ENCODE measurements at regions not wholly inside any gene's neighbourhood (a gene's known extent, or its start where the extent isn't known, plus 50 kb on each side); places are given as distances from the start of the nearest gene placed in this dataset.

GRCh38 chr5:104443706-104444105 is 881.1 kb upstream of the NUDT12 start:
- DNase-seq (ENCODE audit: low spot score) = no peak

DNA sequence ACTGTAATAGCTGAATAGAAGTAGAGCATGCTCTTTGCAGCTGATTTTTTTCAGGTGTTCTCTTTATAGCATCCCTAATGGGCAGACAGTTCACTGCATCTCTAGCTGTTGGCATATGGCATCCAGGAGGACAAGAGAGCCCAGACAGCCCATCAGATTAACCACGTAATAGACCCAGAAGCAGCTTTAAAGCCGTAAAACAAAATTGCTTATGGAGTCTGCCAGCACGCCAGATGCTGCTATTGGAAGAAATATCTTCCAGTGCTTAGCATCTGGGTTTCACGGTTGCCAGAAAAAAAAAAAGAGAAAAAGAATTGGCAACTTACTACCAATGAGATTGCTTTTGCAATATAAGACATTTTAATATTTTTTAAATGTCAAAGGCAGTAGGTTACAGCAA is 869.4 kb upstream of the NUDT12 start:
- DNase-seq (ENCODE audit: low spot score) = no peak

DNA sequence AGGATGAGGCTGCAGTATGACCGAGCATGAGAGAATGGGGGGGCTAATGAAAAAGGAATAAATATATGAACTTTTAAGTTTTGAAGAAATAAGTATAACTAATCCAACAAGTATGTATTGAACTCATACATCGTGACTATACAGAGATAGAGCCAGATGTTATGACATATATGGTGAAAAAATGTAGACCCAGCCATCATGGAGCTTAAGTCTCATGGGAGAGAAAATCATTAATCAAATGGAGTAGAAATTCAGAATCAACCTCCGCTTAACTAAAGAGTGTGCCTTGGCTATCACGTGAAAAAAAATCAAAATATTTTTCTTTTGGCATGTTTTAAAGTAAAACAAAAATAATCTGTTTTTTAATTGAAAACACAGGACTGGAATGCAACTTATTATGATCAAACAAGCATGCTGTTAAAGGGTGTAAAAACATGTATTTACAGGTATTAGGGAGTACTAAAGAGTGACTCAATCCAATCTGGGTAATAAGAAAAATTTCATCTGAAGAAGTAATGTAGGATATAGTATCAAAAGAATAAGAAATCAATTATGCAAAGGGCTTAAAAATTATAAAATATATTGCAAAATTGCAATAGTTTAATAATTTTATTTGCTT is 868.5 kb upstream of the NUDT12 start:
- DNase-seq (ENCODE audit: low spot score) = no peak

DNA sequence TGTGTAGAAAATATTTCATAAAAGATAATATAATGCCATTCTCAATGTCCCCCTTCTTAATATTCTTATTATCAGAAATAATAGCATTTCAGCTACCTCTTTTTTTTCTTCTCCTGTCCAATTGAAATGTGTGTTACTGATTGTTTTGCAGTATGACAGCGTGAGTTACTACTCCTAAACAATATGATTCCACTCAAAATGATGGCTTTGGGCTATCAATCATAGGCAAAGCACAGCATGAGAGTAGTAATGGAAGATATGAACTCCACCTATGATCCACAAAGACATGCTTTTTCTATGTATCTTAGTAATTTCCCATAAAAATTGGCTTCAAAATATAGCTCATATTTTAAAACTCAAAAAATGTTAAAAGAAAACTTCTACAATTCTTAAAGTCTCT is 867.3 kb upstream of the NUDT12 start:
- no peak for DNase-seq (ENCODE audit: low spot score)

- no peak for DNase-seq (ENCODE audit: low spot score)
Observed at GRCh38 chr5:104421431-104421830, 858.8 kb upstream of the NUDT12 start.

- DNase-seq (ENCODE audit: low spot score) = no peak
Observed at GRCh38 chr5:104418056-104418455, 855.5 kb upstream of the NUDT12 start.

DNA sequence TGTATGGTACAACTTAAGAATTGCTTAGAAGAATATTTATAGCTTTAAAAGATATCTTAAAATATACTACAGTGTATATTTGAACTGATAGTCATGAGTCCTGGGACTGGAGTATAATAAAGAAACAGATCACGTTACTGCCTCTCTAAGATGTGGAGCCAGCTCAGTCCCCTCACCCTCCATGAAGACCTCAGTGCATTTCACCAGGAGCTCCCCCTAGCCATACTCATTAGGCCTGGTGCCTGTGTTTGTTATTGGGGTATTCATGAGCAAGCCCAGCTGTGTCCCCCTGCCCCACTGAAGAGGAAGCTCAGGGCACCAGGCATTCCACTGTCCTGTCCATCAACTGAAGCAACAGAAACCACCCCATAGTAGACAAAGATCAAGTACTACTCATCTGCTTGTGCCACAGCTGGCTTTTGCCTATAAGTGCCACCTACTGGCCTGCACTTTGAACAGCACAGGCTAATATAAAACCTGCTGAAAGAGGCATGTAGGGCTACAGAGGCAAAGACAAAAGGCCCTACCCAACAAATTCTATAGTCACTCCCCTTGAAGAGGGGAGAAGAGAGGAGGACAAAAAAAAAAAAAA is 850.2 kb upstream of the NUDT12 start:
- DNase-seq (ENCODE audit: low spot score) = peak; percentile 21

DNA sequence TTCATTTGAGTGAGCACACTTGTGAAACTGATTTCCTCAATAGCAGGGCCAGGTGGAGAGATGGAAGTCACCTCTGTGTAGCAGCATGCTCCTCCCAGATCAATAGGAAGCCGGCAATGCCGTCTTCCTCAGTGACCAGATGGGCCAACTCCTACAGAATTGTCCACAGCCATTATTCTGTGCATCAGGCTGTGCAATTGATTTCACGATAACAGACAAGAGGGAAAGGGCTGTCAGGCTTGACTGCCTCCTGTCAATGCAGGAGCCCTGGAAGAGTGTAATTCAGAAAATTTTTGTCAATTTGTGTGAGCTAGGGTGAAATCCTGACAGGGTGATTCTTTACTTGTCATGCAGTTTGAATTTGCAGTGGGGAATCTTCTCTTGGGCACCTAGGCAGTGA is 838.4 kb upstream of the NUDT12 start:
- DNase-seq (ENCODE audit: low spot score) = no peak

GRCh38 chr5:104385906-104386305 is 823.3 kb upstream of the NUDT12 start:
- no peak for DNase-seq (ENCODE audit: low spot score)

DNA sequence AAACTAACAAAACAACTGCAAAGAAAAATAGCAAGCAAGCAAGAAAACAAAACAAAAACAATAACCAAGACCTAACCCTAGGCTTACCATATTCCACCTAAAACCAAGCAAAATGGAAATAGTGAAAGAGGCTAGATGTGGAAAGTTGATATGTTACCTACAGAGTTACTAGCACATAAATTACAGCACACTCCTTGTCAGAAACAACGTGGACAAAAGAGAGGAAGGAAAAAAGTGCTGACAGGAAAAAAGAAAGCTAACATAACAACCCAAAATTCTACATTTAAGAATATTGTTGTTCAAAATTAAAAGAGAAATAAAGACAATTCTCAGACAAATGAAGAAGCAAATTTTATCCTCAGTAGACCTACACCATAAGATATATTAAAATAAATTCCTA is 812.8 kb upstream of the NUDT12 start:
- no peak for DNase-seq (ENCODE audit: low spot score)

DNA sequence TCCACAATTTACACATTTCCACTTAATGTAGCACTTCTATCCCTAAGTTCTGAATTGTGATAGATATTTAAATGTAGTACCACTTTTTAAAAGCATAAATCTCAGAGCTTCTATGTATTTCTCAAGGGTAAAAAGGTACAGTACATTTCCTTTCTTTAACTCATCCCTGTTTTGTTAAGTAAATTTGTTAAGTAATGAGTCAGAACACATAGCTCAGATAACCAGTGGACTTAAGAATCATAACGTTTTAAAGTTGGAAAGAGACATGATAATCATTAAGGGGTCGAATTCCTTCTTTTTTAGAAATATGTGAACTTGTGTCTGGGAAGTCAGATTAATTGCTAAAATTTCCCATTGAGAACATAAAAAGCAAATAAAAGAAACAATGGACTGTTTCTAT is 810.2 kb upstream of the NUDT12 start:
- no peak for DNase-seq (ENCODE audit: low spot score)

GRCh38 chr5:104372376-104372775 is 809.8 kb upstream of the NUDT12 start:
- no peak for DNase-seq (ENCODE audit: low spot score)

DNA sequence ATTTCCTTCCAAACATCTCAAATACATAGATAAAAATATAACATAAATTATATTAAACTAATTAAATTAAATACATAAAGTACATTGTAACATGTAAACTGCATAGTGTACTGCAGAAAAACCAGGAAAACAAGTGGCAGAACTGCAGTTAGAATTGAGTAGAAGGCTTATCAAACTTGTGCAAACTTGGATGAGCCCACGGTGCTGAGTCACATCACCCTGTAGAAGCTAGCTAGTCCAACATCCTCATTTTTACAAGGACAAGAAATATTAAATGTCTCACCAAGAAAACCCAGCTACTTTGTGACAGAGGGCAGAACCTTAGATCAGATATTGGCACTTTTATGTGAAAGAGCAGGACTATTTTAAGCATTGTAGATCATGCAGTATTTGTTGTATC is 807.9 kb upstream of the NUDT12 start:
- no peak for DNase-seq (ENCODE audit: low spot score)

DNA sequence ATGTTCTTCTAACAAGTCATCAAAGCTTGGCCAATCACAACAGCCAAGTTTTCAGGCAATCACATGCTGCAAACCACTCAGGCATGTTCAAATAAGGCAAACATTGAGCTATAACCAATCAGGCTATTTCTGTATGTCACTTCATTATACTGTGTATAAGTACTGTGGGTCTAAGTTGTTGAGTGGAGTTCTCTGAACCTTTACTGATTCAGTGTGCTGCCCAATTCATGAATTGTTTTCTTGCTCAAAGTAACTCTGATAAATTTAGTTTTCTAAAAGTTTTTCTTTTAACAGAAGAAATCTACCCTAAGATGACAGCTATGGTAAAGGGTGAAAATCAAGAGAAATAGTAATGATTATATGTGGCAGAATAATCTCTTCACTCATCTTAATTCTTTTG is 805.4 kb upstream of the NUDT12 start:
- DNase-seq (ENCODE audit: low spot score) = no peak

- no peak for DNase-seq (ENCODE audit: low spot score)
Observed at GRCh38 chr5:104363567-104363966, 801.0 kb upstream of the NUDT12 start.

- no peak for DNase-seq (ENCODE audit: low spot score)
Observed at GRCh38 chr5:104361932-104362331, 799.3 kb upstream of the NUDT12 start.

- no peak for DNase-seq (ENCODE audit: low spot score)
Observed at GRCh38 chr5:104355350-104355749, 792.8 kb upstream of the NUDT12 start.

DNA sequence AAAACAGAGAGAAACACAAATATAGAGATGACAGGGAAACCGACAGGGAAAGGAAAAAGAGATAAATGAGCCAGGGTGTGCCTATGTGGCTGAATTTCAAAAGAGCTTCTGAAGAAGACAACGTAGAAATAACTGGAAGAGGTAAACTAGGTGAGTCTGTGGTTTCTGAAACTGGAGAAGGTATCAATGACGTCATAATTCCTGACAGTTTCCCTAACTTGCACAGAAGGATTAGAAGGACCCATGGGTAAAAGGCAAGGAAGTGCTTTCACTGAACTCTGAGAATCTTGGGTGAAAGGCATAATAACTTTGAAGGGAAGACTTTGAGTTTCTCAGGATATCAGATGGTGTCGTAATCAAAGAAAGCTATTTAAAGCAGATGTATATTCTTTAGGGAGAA is 790.8 kb upstream of the NUDT12 start:
- no peak for DNase-seq (ENCODE audit: low spot score)

DNA sequence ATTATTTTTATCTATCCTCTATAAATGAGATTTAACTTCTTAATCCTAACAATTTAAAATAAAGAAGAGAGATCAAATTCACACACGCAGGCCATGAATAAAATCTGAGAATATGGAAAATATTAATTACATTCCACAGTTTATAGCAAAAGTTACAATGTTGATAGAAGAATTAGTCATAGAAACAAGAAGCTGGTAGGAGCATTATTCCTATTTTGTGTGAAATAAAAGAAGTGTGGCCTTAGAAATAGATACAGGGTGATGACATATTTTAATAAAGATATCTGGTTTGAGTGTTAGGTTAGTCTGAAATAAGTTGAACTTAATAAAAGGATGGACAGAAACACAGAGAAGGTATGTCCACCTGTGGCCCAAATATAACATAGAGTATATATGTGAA is 790.4 kb upstream of the NUDT12 start:
- no peak for DNase-seq (ENCODE audit: low spot score)

- peak; percentile 4 for DNase-seq (ENCODE audit: low spot score)
Observed at GRCh38 chr5:104347119-104347708, 784.6 kb upstream of the NUDT12 start.

DNA sequence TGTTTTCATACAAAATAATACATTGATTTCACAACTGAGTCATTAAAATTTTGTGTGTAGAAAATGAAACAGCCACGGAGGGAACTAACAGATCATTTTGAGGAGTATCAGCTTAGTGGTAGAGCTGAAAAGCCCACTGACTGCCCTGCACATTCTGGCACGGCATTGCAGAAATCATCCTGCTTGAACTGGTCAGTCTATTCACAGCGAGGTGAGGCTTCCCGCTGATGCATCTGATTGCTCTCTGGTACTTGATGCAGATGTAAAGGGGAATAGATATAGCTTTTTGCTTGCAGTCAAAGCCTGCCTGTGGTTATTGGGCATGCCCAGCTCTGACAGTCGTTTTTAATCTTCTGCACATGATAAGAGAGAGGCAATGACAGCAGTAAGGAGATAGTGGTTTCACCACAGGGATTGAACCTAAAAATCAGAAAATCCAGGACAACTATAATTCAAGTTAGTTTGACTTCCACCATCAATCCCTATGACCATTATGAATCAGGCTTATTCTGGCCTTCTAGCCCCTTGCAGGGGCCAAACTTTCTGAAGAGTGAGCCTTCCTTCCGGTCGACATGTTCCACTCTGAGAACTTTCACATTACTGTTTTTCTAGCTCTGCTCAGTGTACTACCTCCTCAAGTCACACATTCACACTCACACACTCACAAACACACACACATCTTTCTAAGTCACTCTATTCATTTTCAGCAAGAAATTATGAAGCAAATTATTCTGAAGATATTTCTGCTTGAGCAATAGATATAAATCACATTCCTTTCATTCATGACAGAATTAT is 782.8 kb upstream of the NUDT12 start:
- no peak for DNase-seq (ENCODE audit: low spot score)

DNA sequence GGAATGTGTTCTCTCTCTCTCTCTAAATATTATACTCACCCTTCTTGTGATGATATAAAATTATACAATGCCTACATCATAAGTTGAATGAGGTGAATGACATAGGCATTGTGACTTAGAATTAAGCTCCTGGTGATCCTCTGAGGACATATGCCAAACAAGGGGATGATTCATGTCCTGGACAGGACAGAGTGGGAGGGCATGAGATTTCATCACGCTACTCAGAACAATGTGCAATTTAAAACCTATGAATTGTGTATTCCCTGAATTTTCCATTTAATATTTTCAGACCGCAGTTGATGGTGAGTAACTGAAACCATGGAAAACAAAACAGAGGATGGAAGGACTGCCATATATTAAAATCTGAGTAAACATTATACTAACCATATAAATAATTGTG is 782.2 kb upstream of the NUDT12 start:
- DNase-seq (ENCODE audit: low spot score) = peak; percentile 7

DNA sequence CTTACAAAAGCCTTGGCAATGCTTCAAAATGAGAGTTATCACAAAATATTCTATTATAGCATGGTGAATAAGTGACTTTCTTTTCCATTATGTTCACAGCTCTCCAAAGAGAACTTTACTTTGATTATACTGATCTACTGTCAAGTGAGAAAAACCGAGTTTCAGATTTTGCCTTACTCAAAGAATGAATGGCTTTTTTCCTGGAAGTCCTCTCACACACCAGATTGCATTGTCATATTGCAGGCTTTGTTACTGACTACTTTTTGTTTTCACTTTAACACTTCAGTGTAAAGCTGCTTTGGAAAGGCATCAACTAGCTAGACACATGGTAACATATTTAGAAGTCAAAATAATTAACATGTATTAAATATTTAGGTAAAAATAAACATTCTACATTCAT is 765.2 kb upstream of the NUDT12 start:
- no peak for DNase-seq (ENCODE audit: low spot score)

All from kidney capillary endothelial cell (primary cell).